IMR-90 (cell line): ENCODE measurements at regions not wholly inside any gene's neighbourhood (a gene's known extent, or its start where the extent isn't known, plus 50 kb on each side); places are given as distances from the start of the nearest gene placed in this dataset.

Experiments
- ATAC-seq: fragments of 200-7000 bp; cut with Tn5 transposase; 2 replicates; pipeline ENCODE4 v1.9.1; 2020; ENCODE audit warnings: low read depth, mild to moderate bottlenecking, moderate library complexity
- BruUV-seq: library from RNA; stranded (reverse); fragments of 400-500 nt; replicated peaks from 2 replicates; lab custom pipeline; 2021; lab: Mats Ljungman, UMichigan
- CTCF ChIA-PET: fragments of 300-600 bp; formaldehyde crosslinking; extraction: SDS; loops from one replicate; lab custom pipeline; 2021; ENCODE audit warnings: antibody characterized with exemption; lab: Yijun Ruan, JAX
- POLR2A ChIA-PET: fragments of 300-600 bp; sonication (Branson Sonifier 250); formaldehyde crosslinking; loops from one replicate; lab custom pipeline; 2022; ENCODE audit warnings: antibody characterized with exemption; ENCODE audit not compliant: unreplicated experiment; lab: Charles Lee
- DNase-seq: peaks from one replicate; pipeline ENCODE4 v3.0.0; 2013
- H2AFZ ChIP-seq: replicated peaks from 2 replicates; pipeline ENCODE3; 2013; ENCODE audit warnings: low read length, mild to moderate bottlenecking; ENCODE audit not compliant: poor library complexity
- H2AK5ac ChIP-seq: 2 replicates; pipeline ENCODE4 v1.6.1; 2013; ENCODE audit warnings: low read depth, low read length, inconsistent platforms
- H2AK9ac ChIP-seq: replicated peaks from 2 replicates; pipeline ENCODE3; 2013; ENCODE audit warnings: mild to moderate bottlenecking, low read depth, low read length, moderate library complexity; ENCODE audit not compliant: poor library complexity
- H2BK120ac ChIP-seq: 2 replicates; pipeline ENCODE4 v1.6.1; 2013; ENCODE audit warnings: low read depth, low read length, inconsistent platforms
- H2BK15ac ChIP-seq: 3 replicates; pipeline ENCODE4 v1.6.1; 2013; ENCODE audit warnings: low read depth, low read length, inconsistent platforms
- H2BK20ac ChIP-seq: 2 replicates; pipeline ENCODE4 v1.6.1; 2013; ENCODE audit warnings: low read depth, mild to moderate bottlenecking, inconsistent platforms, low read length, moderate library complexity
- H2BK5ac ChIP-seq: 2 replicates; pipeline ENCODE4 v1.6.1; 2013; ENCODE audit warnings: mild to moderate bottlenecking, low read depth, low read length, inconsistent platforms; ENCODE audit not compliant: poor library complexity, severe bottlenecking
- H3K14ac ChIP-seq: replicated peaks from 2 replicates; pipeline ENCODE4 v1.6.1; 2013; ENCODE audit warnings: low read depth, low read length, inconsistent platforms
- H3K18ac ChIP-seq: 2 replicates; pipeline ENCODE4 v1.6.1; 2013; ENCODE audit warnings: low read depth, low read length, control low read depth
- H3K23ac ChIP-seq: 2 replicates; pipeline ENCODE4 v1.6.1; 2013; ENCODE audit warnings: low read depth, low read length, inconsistent platforms
- H3K27ac ChIP-seq: 2 replicates; pipeline ENCODE4 v1.5.1; 2013; ENCODE audit warnings: mild to moderate bottlenecking, control low read depth, low read length; ENCODE audit not compliant: insufficient read depth
- H3K27me3 ChIP-seq: 2 replicates; pipeline ENCODE4 v1.6.1; 2013; ENCODE audit warnings: low read length; ENCODE audit not compliant: control insufficient read depth, insufficient read depth
- H3K36me3 ChIP-seq: 2 replicates; pipeline ENCODE4 v1.6.1; 2013; ENCODE audit warnings: low read length, mixed read lengths; ENCODE audit not compliant: control insufficient read depth, insufficient read depth
- H3K4ac ChIP-seq: 2 replicates; pipeline ENCODE4 v1.6.1; 2013; ENCODE audit warnings: low read depth, low read length, inconsistent platforms
- H3K4me1 ChIP-seq: 2 replicates; pipeline ENCODE4 v1.6.1; 2013; ENCODE audit warnings: low read length, mixed read lengths; ENCODE audit not compliant: control insufficient read depth, insufficient read depth
- H3K4me2 ChIP-seq: 2 replicates; pipeline ENCODE4 v1.6.1; 2013; ENCODE audit warnings: low read depth, mild to moderate bottlenecking, control low read depth, low read length, moderate library complexity
- H3K4me3 ChIP-seq: 2 replicates; pipeline ENCODE4 v1.5.1; 2013; ENCODE audit warnings: low read depth, mild to moderate bottlenecking, control low read depth, low read length, moderate library complexity; ENCODE audit not compliant: insufficient read depth
- H3K56ac ChIP-seq: 2 replicates; pipeline ENCODE4 v1.6.1; 2013; ENCODE audit warnings: low read length, inconsistent platforms; ENCODE audit not compliant: insufficient read depth; ENCODE audit errors: extremely low read depth
- H3K79me1 ChIP-seq, 2 experiments: 2 replicates each; pipeline ENCODE4 v1.6.1; 2013; ENCODE audit warnings: low read length in 2 of 2, inconsistent platforms in 1 of 2, low read depth in 1 of 2
- H3K9ac ChIP-seq: 2 replicates; pipeline ENCODE4 v1.6.1; 2013; ENCODE audit warnings: low read depth, low read length, control low read depth
- H3K9me1 ChIP-seq: 2 replicates; pipeline ENCODE4 v1.6.1; 2013; ENCODE audit warnings: low read length, inconsistent platforms; ENCODE audit not compliant: insufficient read depth
- H3K9me3 ChIP-seq: 2 replicates; pipeline ENCODE4 v1.6.1; 2013; ENCODE audit warnings: low read length; ENCODE audit not compliant: control insufficient read depth, insufficient read depth
- H4K20me1 ChIP-seq: 2 replicates; pipeline ENCODE4 v1.6.1; 2013; ENCODE audit warnings: low read length, inconsistent platforms; ENCODE audit not compliant: insufficient read depth
- H4K5ac ChIP-seq: 2 replicates; pipeline ENCODE4 v1.6.1; 2013; ENCODE audit warnings: mild to moderate bottlenecking, low read depth, low read length, control low read depth
- H4K8ac ChIP-seq, 2 experiments: 2 replicates each; pipeline ENCODE4 v1.6.1; 2013; ENCODE audit warnings: low read depth in 2 of 2, low read length in 2 of 2, control low read depth in 1 of 2, inconsistent platforms in 1 of 2
- H4K91ac ChIP-seq: 2 replicates; pipeline ENCODE4 v1.6.1; 2013; ENCODE audit warnings: low read depth, low read length, inconsistent platforms; ENCODE audit not compliant: insufficient read depth
- BHLHE40 ChIP-seq: fragments of 150-350 bp; IDR thresholded peaks from 2 replicates; pipeline ENCODE4 v1.6.1; 2016; ENCODE audit warnings: mild to moderate bottlenecking, low read depth, low read length
- CHD1 ChIP-seq: IDR thresholded peaks from 2 replicates; pipeline ENCODE4 v1.6.1; 2012; ENCODE audit warnings: low read depth, low read length, improper control_type of control experiment
- CTCF ChIP-seq: conservative IDR thresholded peaks from 2 replicates; pipeline ENCODE4 v1.5.1; 2012; ENCODE audit warnings: mild to moderate bottlenecking, low read depth, low read length, improper control_type of control experiment
- FOS ChIP-seq: fragments of 150-350 bp; IDR thresholded peaks from 2 replicates; pipeline ENCODE4 v1.6.1; 2016; ENCODE audit warnings: low read depth, low read length
- MAFK ChIP-seq: IDR thresholded peaks from 2 replicates; pipeline ENCODE4 v1.6.1; 2012; ENCODE audit warnings: low read depth, low read length, improper control_type of control experiment
- MXI1 ChIP-seq: IDR thresholded peaks from 2 replicates; pipeline ENCODE4 v1.6.1; 2012; ENCODE audit warnings: low read depth, mild to moderate bottlenecking, low read length, moderate library complexity, borderline replicate concordance
- POLR2A ChIP-seq: IDR thresholded peaks from 2 replicates; pipeline ENCODE4 v1.6.1; 2012; ENCODE audit warnings: mild to moderate bottlenecking, low read depth, low read length
- RCOR1 ChIP-seq: IDR thresholded peaks from 2 replicates; pipeline ENCODE4 v1.6.1; 2012; ENCODE audit warnings: mild to moderate bottlenecking, low read length, improper control_type of control experiment; ENCODE audit not compliant: insufficient replicate concordance
- RFX5 ChIP-seq: IDR thresholded peaks from 2 replicates; pipeline ENCODE4 v1.8.0; 2012; ENCODE audit warnings: low read depth, mild to moderate bottlenecking, low read length, moderate library complexity
- SMC3 ChIP-seq: fragments of 150-350 bp; IDR thresholded peaks from 2 replicates; pipeline ENCODE4 v1.6.1; 2016; ENCODE audit warnings: low read depth, mild to moderate bottlenecking, antibody characterized with exemption, low read length, moderate library complexity
- dilution Hi-C: fragments of 300-500 bp; cut with HindIII; formaldehyde crosslinking; loops from one replicate; pipeline ENCODE4 v1.14.3; 2018; ENCODE audit warnings: low sequenced_read_pairs; ENCODE audit not compliant: unreplicated experiment
- in situ Hi-C: fragments of 300-500 bp; cut with MboI; formaldehyde crosslinking; loops from 3 replicates; pipeline ENCODE4 v1.14.3; 2019; ENCODE audit warnings: low sequenced_read_pairs, inconsistent platforms, mixed read lengths
- intact Hi-C: fragments of 100-400 bp; cut with micrococcal nuclease; formaldehyde crosslinking; loops from 2 replicates; pipeline ENCODE4 v1.10.0; 2022
- TF ChIP-seq, protein P1 (sequence below): fragments of 150-350 bp; IDR thresholded peaks from 2 replicates; pipeline ENCODE4 v1.6.1; 2017; ENCODE audit warnings: mild to moderate bottlenecking, antibody characterized with exemption, low read length, low read depth

DNA sequence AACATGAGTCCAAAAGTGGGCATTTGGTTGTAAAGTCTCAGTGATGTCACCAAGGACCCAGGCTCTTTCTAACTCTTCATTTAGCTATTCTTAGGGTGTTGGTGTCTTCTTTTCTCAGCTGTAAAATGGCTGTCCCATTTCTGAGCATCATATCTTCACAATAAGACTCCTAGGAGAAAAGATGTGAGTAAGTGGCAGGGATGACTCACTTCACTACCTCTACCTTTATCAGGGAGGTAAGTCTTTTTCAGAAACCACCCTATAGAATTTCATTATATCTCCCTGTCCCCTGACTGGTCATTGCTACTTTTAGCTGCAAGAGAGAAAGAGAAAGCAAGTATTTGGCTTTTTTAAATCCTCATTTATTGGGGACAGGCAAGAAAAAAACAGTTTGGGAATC lies 300.2 kb upstream of the RBMS3 start:
- H2BK15ac ChIP-seq, result no peak overlapping the region
- no peaks in the 10 kb centered on the region for H3K9me1 ChIP-seq
- no peak overlapping the region for H2BK20ac ChIP-seq
- dilution Hi-C loops (no loop called here), intact Hi-C loops (no loop called here), in situ Hi-C loops (no loop called here)
- H3K9me3 ChIP-seq, result no peaks in the 10 kb centered on the region
- H4K20me1 ChIP-seq, result no peaks in the 10 kb centered on the region
- H3K23ac ChIP-seq, result no peak overlapping the region
- POLR2A ChIA-PET, result no interaction called here
- no peaks in the 10 kb centered on the region; the same call in 1 of the 2 replicates for H3K27me3 ChIP-seq
- H2AK5ac ChIP-seq, result no peak overlapping the region
- no TSS peak for BruUV-seq
- no peak overlapping the region for H3K4me2 ChIP-seq
- no peaks in the 10 kb centered on the region for H3K79me1 ChIP-seq
- H4K5ac ChIP-seq, result no peak overlapping the region
- no peak overlapping the region for H3K27ac ChIP-seq
- H3K9ac ChIP-seq, result no peak overlapping the region
- H2AK9ac ChIP-seq, result no peak overlapping the region
- TF ChIP-seq MXI1, result no peak
- TF ChIP-seq POLR2A, result no peak
- TF ChIP-seq FOS, result no peak
- TF ChIP-seq CHD1, result no peak
- TF ChIP-seq MAFK, result no peak
- no peak for TF ChIP-seq BHLHE40
- TF ChIP-seq SMC3, result no peak
- TF ChIP-seq RCOR1, result no peak
- TF ChIP-seq, protein P1, sequence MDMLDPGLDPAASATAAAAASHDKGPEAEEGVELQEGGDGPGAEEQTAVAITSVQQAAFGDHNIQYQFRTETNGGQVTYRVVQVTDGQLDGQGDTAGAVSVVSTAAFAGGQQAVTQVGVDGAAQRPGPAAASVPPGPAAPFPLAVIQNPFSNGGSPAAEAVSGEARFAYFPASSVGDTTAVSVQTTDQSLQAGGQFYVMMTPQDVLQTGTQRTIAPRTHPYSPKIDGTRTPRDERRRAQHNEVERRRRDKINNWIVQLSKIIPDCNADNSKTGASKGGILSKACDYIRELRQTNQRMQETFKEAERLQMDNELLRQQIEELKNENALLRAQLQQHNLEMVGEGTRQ, result no peak
- no peak for TF ChIP-seq CTCF
- TF ChIP-seq RFX5, result no peak
- no peaks in the 10 kb centered on the region for H3K4me1 ChIP-seq
- H3K36me3 ChIP-seq, result no peaks in the 10 kb centered on the region
- no peak overlapping the region for H3K18ac ChIP-seq
- H4K91ac ChIP-seq, result no peak overlapping the region
- H3K4me3 ChIP-seq, result no peak overlapping the region
- H4K8ac ChIP-seq, result no peak overlapping the region
- H3K4ac ChIP-seq, result no peak overlapping the region
- H3K56ac ChIP-seq, result no peak overlapping the region
- no peak overlapping the region for H3K14ac ChIP-seq
- no peak overlapping the region for H2BK120ac ChIP-seq
- DNase-seq (no peak), ATAC-seq (no peak)
- H2AFZ ChIP-seq, result no peak overlapping the region
- CTCF ChIA-PET, result interaction anchor here (0.6 kb wide), 1 partner anchor 266 kb away, joined by 4 read pairs; no protein-coding TSS in a partner anchor
- H2BK5ac ChIP-seq, result no peak overlapping the region
